HG03095 (cell line): ENCODE measurements at regions not wholly inside any gene's neighbourhood (a gene's known extent, or its start where the extent isn't known, plus 50 kb on each side); places are given as distances from the start of the nearest gene placed in this dataset.

Experiments
- ATAC-seq: cut with Tn5 transposase; IDR thresholded peaks from one replicate; pipeline ENCODE4 v1.9.1; 2021; ENCODE audit warnings: moderate library complexity; ENCODE audit not compliant: unreplicated experiment

DNA sequence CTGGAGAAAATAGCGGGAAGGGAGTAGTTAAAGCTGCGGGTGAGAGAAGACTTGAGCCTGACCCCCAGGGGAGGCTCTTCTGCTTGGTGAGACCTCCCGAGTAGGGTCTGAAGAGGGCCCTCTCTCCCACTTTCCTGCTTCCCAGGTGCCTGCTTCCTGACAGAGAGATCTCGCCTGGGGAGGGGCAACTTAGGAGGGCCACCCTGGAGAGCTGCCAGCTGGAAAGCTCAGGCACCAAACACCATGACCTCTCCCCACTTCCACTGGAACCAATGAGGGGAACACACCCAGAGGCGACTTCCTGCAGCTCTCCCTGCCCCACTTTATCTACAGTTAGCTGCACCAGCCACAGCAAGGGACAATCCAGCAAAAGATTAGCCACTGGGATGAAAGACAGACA, 208.0 kb downstream of the TBXT start:
- no peak for ATAC-seq

DNA sequence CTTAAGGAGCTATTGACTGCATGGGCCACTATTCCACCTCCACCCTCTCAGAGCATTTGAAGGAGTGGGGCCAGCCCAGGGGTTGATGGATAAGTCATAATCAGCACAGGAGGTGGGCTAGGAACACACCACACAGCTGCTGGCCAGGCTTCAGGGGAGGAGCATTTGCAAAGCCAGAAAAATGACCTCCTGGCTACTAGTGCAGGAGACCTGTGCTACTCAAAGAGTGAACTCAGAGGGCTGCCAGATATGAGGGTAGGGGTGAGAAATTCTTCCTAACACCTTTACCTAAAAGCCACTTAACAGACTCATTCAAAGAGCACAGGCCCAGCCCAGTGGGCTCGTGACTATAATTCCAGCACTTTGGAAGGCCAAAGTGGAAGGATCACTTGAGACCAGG, 210.8 kb downstream of the TBXT start:
- ATAC-seq: no peak

DNA sequence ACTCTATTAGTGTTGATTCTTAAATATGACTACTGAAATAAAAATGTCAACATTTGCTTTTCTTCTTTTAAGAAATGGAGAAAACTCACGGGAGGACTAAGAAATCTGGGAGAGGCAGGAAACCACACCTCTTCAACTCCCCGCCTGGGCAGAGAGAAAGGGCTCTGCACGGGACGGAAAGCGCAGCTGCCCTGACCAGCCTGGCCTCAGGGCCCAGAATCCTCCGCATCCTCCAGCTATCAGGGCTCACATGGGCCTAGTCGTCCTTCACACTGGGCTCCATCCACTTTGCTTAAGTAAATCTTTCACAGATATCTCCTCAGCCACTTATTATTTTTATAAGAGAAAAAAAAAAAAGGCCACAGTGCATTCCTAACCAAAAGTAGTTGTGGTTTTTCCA, 215.1 kb downstream of the TBXT start:
- ATAC-seq: no peak

DNA sequence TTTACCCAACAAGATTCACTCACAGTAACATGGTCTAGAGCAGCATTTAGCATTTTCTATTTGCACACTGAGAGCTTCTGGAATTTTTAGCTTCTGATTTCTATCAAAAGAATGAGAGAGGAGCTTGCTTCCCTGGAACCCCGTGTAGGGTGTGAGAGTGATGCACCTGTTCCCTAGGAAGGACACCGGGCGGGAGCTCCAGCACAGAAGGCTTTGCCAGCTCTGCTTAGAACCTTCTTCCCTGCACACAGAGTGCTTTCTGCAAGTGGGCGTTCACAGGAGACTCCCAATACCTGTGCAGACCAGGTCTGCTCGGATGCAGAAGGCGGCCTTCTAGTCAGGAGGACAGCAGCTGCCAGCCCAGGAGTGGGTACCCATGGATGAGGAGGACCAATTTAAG, 217.3 kb downstream of the TBXT start:
- ATAC-seq: no peak

DNA sequence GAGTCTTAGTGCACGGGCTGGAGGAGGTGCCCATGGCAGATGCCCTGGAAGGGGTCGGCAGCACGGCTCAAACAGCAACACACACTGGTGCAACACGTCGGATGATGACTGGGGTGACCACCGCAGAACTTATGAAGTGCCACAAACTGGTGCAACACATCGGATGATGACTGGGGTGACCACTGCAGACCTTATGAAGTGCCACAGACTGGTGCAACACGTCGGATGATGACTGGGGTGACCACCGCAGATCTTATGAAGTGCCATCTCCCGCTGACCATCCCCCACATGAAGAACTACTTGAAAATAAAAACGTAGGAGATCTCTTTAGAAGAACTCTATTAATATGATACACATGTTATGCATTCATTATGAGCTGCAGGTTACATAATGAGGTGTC, 218.3 kb downstream of the TBXT start:
- no peak for ATAC-seq

DNA sequence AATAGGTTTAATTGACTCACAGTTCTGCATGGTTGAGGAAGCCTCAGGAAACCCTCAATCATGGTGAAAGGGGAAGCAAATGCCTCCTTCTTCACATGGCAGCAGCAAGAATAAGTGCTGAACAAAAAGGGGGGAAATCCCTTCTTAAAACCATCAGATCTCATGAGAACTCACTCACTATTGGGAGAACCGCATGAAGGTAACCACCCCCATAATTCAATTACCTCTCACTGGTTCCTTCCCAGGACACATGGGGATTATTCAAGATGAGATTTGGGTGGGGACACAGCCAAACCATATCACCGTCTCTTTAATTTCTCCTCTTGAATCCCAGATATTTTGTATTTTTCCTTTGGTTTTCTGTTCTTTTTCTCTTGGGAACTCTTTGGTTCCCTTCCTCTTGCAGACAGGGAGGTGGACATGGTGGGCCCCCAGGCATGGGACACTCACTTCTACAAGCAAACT, 223.6 kb downstream of the TBXT start:
- ATAC-seq: no peak

DNA sequence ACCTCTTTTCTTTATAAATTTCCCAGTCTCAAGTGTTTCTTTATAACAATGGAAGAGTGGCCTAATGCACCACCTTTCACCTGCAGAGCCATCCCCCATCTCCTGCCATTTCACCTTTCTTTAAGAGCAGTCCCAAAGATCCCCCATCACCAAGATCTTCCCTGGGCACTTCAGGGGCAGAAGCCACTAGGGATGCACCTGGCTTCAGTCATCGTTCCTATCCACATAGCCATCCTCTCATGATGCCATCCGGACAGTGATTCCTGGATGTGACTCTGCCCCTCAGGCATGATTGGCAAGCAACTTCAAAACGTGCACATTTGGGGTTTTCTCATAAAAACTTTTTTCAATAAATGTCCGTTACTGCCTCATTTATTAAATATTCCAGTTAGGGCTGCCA, 225.9 kb downstream of the TBXT start:
- ATAC-seq: no peak

DNA sequence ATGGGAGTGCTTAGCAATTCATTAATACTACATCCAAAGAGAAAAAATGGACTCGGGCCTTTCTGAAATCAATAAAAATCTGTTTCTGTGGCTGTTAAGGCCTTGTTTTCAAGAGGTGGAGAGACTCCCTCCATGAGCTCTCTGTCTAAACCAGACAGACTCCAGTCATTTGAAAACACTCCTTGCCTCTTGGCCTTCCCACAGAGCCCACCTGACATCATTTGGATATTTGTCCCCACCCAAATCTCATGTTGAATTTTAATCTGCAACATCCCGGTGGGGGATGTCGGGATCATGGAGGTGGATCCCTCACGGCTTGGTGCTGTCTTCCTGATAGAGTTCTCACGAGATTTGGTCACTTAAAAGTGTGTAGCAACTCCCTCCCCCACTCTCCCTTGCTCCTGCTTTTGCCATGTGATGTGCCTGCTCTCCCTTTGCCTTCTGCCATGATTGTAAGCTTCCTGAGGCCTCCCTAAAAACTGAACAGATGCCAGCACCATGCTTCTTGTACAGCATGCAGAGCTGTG, 226.3 kb downstream of the TBXT start:
- no peak for ATAC-seq

DNA sequence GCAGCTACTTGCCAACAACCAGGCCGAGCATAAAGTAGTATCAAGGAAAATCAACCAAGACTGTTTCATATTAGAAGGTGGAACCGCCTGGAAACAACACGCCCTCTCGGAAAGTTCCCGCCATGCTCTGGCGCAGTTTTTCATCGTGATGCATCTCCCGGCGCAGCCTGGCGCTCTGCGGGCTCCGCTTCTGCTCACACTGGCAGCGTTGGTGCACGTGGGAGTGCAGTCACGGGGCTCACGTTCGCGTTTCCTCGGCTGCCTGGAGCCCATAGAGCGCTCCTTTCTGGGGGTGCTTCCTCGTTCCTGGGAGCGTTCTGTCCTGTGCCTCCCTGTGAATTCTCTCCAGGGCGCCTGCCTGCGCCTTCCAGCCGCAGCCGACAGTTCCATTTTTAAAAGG, 227.3 kb downstream of the TBXT start:
- no peak for ATAC-seq

DNA sequence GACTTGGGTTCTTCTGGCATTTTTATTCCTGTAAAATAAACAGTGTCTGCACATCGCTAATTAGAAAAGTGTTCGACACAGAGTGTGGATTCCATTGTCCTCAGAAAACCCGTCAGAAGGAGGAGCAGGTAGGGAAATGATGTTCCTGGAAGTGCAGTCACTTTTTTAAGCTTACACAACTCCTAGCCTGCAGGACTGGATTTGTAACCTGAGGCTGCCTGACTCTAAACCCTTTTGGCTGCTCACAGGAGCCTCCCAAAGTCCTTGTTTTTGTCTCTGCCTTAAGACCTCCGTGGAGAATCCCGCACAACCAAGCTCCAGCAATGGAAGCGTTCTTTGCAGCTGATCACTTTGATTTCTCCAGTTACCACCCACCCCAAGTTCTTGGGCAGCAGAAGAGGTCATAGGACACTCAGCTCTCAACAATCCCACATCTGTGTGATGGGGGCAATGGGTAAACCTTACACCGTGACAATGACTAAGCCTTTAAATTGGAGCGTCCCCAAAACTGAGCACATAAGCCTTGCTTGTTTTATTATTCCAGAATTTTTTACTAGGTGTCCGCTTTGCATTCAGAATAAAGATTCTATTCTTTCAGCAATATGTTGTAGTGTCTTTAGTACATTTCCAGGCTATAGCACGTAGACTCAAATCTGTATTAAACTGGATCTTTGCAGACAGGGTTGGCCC, 227.9 kb downstream of the TBXT start:
- ATAC-seq: no peak

DNA sequence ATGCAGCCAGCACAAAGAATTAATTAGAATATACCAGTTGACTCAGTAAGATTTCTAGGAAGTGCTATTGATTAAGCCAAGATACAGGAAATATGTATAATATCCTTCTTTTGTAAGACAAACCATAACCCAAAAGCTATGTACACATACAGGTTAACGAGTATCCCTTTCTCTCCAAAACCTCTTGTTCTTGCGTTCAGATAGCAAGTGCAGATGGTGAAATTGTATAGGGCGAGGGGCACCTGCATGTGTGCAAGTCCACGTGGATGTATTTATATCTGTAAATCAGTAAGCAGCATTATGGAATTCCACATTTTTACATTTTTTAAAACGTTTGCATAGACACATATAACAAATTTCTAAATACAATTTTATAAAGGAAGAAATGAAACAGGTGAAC, 228.6 kb downstream of the TBXT start:
- ATAC-seq: no peak

DNA sequence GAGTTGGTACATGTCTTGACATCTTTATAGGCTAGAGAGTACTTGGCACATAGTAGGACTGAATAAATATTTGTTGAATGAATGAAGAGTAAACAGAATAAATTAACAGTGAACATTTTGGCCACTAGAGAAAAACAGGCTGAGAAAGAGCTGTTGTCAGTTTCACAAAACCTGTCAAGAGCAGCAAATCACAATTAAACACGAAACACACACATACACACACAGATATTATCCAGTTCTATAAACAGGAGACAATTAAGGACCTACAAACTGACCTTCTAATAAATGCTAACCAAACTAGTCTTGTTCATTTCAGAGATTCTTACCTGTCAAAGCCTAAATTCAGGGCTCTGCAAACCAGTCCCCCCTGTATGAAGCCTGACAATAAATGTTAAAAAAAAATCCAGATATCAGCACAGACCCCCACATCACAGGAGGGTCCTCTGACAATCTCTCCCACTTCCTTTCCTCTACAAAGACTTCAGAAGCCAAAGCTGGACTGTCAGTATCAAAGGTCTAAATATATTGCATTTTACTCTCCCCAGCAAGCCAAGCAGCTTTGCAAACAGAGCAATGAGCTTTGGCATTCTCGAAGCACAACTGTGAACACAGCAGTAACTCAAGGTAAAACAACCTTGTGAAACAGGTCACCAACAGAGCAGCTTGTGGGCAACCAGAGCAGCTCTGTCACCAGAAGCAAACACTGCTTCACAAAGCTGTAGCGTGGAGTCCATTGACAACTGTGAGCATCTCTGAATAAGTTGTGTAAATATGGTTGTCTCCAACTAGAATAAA, 229.9 kb downstream of the TBXT start:
- ATAC-seq: no peak

DNA sequence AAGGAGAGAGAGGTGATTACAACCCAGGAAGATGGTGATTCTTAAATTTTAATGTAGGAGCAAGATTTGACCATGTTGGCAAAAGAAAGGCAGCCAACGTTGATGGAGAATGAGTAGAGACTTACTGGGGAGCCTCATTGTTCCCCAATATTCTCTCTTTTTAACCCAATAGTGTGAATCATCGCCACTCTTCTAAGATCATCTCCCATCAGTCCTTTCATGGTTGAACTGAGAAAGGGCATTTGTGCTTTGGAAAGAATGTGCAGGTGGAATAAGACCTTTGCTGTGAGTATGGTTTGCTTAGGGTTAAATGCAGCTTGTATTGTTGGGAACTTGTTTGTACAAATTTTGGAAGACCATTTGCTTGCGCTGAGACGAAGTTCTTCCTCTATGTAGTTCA, 231.0 kb downstream of the TBXT start:
- ATAC-seq: no peak

DNA sequence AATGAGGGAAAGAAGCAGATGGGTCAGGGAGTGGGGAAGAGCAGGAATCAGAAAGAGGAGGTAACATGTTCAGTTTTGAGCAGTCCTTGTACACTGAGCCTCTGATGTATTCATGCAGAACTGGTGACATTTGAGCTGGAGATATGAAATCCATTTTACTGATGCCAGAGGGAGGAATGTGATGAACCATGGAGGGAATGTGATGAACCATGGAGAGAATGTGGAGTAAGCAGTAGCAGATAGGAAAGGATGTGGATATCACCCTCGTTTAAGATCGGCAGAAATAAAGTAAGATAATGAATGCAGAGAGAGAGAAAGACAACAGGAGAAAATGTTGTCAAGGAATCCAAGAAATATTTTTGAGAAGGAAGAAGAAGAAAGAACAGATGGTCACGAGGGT, 231.6 kb downstream of the TBXT start:
- no peak for ATAC-seq

DNA sequence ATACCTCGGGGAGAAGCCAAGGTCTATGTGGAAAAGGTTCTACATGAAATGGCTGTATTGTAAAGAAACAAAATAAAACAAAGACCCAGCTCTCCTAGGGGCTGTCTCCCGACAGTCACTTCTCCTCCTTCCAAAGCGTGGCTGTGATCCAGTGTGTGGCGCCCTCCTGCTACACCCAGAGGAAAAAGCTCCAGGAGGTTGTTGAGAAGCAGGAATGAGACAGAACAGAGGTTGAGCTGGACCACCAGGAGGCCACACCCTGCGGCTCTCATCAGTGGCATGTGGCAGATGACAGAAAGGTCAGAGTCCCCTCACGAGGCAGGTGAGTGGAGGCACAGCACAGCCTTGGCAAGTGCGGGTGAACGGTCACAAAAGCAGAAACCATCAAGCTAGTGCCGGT, 236.0 kb downstream of the TBXT start:
- ATAC-seq: no peak

DNA sequence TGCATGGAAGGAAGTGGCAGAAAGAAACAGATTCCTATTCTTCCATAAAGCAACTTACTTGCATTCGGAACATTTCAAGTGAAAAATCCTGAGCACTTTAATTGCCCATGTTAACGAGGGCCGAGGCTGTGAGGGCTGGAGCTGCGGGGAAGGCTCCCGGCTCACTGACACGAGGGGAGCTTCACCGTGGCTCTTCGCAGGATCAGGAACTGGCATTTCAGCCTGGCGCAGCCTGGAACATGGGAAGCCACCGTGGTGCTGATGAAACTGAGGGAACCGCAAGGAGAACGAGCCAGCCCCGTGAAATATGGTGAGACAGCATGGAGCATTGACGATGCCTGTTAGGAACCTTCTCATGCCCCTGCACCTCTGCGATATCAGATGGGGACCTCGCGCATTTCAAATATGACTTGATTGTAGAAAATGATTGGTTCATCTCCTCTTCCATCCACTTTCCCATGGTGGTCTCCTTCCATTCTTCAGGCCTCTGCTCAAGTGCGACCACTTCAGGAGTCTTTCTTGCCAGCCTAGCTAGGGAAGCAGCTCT, 236.9 kb downstream of the TBXT start:
- ATAC-seq: no peak

DNA sequence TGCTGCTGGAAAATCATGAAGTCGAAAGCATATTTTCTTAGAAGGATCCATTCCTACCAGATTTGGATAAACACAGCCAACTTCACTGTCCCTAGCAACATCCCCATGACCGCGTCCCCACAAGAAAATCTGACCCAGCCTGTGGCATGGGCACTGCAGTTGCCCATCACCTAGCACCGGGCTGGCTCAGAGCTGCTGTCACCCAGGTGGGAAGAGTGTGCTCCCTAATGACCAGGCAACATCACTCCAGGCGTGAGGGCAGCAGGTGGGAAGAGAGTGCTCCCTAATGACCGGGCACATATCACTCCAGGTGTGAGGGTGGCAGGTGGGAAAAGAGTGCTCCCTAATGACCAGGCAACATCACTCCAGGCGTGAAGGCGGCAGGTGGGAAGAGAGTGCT, 238.0 kb downstream of the TBXT start:
- ATAC-seq: no peak

DNA sequence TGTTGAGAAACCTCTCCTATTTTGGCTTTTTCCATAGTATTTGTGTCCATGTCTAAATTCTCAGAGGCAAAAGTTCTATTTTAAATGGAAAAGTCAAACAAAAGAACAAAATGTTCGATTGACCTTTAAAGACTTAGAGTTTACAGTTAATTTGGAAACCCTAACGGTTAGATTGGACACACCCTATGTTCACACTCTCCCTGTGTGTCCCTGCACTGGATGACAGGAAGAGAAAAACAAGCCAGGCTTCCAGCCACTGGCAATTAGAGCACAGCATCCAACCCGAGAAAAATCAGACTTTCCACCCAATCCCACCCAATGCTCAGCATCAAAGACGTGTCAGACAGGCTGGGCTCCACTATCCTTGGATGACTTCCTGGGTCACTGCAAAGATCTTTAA, 241.3 kb downstream of the TBXT start:
- no peak for ATAC-seq

DNA sequence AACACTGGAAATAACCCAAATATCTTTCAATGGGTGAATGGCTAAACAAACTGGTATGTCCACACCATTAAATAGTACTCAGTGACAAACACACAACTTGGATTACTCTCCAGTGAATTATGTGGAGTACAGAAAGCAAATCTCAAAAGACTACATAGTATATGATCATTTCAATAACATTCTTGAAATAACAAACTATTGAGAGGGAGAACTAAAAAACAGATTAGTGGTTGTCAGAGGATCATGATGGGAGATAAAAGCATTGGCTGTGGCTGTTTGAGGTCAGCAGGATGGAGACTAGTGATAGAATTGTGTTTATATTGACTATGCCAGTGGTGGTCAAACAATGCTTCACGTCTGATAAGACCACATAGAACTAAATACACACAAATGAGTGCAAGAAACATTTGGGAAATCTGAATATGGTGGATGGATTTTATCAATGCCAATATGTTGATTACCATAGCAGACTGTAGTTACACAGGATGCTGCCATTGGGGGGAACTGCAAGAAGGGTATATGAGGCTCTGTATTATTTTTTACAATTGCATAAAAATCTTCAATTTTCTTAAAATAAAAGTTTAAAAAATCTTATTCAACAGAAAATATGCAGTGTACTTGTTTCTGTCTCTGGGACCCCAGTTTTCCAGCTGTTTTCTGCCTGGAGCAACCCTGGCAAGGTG, 242.0 kb downstream of the TBXT start:
- ATAC-seq: no peak

DNA sequence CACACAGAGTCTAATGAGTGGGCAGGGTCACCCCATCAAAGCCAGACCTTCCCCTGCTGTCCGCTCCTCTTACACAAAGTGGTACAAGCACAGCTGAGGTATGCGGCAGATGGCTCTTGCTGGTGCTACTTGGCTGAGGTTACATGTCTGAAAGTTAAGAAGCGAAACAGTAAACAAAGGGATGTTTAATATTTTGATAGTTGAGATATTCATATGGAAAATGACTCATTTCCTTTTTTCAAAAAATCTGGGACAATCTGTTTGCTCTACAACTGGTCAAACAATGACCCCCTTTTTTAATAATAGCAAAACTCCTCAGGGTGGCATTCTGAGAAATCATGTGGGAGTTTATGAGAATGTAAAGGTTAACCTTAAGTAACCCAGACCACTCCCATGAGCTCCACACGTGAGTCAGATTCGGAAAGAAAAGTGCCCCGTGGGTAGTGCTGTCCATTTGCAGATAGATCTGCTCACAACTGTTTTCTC, 245.3 kb downstream of the TBXT start:
- ATAC-seq: no peak

DNA sequence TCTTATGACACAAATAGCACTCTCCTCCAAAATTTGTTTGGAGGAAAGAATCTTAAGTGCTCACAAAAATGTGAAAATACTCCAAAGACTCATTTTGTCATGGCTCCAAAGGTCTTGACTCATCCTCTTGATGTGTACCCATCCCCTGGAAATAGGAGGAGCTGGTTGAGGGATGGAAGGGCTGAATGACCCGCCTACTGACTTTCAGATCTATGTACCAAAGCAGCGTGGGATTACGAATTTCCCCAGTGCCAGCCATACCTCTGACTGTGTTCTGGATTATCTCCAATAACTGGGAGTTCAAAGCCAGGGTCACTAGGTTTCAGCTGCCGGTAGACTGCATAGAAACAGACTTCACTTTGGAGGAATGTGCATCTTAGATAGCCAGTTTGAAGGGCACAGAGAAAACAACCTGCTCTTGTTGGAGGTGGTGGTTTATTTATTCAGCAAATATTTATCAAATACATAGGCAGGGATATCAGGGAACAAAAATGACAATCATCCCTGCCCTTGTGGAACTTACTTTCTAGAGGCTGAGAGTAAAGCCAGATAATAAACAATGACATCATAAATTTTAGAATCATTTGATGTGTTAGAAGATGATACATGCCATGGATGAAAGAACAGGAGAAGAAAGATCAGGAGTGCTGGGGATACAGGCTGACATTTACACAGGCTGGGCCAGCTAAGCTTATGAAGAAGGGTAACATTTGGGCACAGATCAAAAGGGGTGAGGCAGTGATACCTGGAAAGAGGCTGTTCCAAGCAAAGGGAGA, 246.6 kb downstream of the TBXT start:
- no peak for ATAC-seq
